Cardiac muscle cell (in vitro differentiated cells and primary cell): ENCODE measurements at regions not wholly inside any gene's neighbourhood (a gene's known extent, or its start where the extent isn't known, plus 50 kb on each side); places are given as distances from the start of the nearest gene placed in this dataset.
A peak's percentile ranks its signal among the peaks of the same experiment; 100 is the strongest.

ENCODE experiments used
- DNase-seq, 2 donors: peaks; one replicate each; pipeline versions ENCODE4 v3.0.0 to v3.0.0-alpha.2; 2010 to 2017; ENCODE audit warnings: low read depth in 1 of 2, low spot score in 1 of 2
- H3K27ac ChIP-seq: fragments of 200-600 bp; sonication (generic); 2 replicates; pipeline ENCODE4 v1.5.1; 2016
- H3K27me3 ChIP-seq: fragments of 200-600 bp; sonication (generic); 2 replicates; pipeline ENCODE4 v1.6.0; 2016; ENCODE audit warnings: control low read depth
- H3K36me3 ChIP-seq: fragments of 200-600 bp; sonication (generic); 2 replicates; pipeline ENCODE4 v1.5.1; 2016; ENCODE audit warnings: control low read depth
- H3K4me1 ChIP-seq: fragments of 200-600 bp; sonication (generic); 2 replicates; pipeline ENCODE4 v1.8.1; 2017; ENCODE audit warnings: low read depth, mild to moderate bottlenecking, mixed run types
- H3K4me3 ChIP-seq: fragments of 200-600 bp; sonication (generic); 2 replicates; pipeline ENCODE4 v1.5.1; 2016; ENCODE audit warnings: mild to moderate bottlenecking
- H3K9me3 ChIP-seq: fragments of 200-600 bp; sonication (generic); 2 replicates; pipeline ENCODE4 v1.5.1; 2017; ENCODE audit warnings: low read depth, mild to moderate bottlenecking, control low read depth
- TF ChIP-seq, protein P1 (sequence below): IDR thresholded peaks from 2 replicates; pipeline ENCODE4 v1.5.1; 2012; ENCODE audit warnings: low read depth, mild to moderate bottlenecking, low read length

DNA sequence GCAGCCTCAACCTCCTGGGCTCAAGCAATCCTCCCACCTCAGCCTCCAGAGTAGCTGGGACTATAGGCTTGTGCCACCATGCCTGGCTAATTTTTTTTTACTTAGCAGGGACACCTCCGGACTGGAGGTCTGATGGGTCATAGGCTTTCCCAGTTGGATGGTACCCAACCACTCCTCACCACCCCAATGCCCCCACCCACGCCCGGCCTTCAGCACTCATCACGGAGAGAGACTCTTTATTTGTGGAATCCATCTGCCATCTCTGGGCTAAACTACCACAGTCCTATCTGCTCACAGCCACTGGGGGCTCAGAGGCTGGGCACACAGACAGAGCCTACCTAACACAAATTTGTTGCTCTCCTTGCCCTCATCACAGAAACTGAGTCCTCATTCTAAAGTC is 58.3 kb upstream of the STXBP1 start:
- TF ChIP-seq, protein P1, sequence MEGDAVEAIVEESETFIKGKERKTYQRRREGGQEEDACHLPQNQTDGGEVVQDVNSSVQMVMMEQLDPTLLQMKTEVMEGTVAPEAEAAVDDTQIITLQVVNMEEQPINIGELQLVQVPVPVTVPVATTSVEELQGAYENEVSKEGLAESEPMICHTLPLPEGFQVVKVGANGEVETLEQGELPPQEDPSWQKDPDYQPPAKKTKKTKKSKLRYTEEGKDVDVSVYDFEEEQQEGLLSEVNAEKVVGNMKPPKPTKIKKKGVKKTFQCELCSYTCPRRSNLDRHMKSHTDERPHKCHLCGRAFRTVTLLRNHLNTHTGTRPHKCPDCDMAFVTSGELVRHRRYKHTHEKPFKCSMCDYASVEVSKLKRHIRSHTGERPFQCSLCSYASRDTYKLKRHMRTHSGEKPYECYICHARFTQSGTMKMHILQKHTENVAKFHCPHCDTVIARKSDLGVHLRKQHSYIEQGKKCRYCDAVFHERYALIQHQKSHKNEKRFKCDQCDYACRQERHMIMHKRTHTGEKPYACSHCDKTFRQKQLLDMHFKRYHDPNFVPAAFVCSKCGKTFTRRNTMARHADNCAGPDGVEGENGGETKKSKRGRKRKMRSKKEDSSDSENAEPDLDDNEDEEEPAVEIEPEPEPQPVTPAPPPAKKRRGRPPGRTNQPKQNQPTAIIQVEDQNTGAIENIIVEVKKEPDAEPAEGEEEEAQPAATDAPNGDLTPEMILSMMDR = no peak
- DNase-seq = no peak
- Histone ChIP-seq H3K27ac (no peak overlapping the region), H3K4me3 (no peak overlapping the region), H3K9me3 (no peaks in the 10 kb centered on the region), H3K36me3 (no peaks in the 10 kb centered on the region), H3K4me1 (peaks cover 30% of the 10 kb centered on the region), H3K27me3 (no peaks in the 10 kb centered on the region)

DNA sequence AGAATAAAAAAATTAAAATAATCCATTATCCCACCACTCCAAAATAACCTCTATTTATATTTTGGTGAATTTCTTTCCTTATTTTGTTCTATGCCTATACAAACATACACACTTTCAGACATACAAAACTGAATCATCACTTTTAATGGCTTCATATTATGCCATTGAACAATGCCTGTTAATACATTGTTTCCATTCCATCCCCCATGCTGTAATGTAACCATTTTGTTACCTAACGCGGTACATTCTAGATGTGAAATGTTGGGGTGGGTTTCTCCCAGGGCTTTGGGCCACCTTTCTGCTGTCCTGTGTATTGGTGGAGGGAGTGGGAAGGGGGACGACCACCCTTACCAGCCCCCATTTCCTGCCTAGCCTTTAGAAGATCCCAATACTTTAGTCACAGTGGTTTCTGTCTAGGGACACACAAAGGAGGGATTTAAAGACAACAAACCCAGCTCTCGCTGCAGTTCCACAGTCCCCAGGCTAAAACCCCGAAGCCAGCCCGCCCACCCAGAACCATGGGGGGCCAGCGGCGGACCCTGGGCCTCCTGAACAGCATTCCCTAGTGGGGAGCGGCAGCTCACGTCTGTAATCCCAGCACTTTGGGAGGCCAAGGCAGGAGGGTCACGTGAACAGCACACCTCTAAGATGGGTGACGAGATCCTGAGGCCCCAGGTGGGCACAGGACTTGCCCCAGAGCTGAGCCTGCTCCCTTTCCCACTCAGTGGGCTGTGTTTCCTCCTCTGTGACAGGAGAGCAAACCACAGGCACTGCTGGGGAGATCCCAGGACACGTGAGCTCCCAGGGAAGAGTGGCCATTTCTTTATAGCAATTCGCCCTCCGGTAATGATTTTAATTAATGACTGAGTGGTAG is 56.9 kb upstream of the STXBP1 start:
- Histone ChIP-seq H3K4me1 (peaks cover 35% of the 10 kb centered on the region), H3K36me3 (no peaks in the 10 kb centered on the region), H3K4me3 (no peak overlapping the region), H3K27me3 (no peaks in the 10 kb centered on the region), H3K9me3 (no peaks in the 10 kb centered on the region), H3K27ac (no peak overlapping the region)
- TF ChIP-seq, protein P1 = no peak
- DNase-seq = no peak

DNA sequence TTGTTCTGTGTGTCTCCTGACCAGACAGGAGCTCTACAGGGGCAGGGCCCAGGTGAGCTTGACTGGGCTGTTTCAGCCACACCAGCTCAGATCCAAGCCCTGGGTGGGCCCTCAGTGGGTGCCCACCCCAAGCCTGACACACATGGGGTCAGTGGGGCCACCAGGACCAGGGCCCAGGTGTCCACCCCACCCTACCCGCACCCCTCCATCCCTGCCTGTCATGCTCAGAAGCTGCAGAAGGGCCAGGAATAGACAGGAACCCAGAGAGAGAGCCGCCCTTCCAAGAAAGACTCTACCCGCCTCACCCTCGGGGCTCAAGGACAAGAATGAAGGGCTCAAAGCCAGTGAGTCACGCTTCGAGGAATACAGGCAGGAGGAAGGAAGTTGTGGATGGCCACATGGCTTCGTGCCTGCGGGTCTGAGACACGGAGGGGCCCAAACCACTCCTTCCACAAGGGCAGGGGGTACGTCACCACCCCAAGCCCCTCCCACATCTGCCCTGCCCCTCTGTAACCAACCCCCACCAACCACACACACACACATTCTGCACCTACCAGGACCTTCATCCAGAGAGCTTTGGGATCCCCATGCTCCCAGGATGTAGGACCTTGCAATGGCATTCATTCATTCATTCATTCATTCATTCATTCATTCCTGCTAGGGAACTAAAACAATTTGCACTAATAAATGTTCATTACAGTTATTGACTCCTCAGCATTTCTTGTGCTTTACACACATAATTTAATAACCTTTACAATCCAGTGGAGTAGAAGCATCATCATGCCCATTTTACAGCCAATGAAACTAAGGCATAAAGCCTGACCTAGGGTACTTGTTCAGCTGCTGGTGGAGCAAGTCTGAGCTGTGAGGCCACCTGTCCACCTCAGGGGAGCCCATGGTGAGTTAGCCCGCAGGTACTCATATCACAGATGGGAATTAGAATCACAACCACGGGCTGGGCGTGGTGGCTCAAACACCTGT is 55.9 kb upstream of the STXBP1 start:
- TF ChIP-seq, protein P1 = no peak
- Histone ChIP-seq H3K27me3 (no peaks in the 10 kb centered on the region), H3K4me3 (no peak overlapping the region), H3K27ac (peak overlapping the region; percentile 81), H3K4me1 (peaks cover 26% of the 10 kb centered on the region), H3K9me3 (no peaks in the 10 kb centered on the region), H3K36me3 (no peaks in the 10 kb centered on the region)
- DNase-seq = peak in 1 of 2 donors; percentile 95

DNA sequence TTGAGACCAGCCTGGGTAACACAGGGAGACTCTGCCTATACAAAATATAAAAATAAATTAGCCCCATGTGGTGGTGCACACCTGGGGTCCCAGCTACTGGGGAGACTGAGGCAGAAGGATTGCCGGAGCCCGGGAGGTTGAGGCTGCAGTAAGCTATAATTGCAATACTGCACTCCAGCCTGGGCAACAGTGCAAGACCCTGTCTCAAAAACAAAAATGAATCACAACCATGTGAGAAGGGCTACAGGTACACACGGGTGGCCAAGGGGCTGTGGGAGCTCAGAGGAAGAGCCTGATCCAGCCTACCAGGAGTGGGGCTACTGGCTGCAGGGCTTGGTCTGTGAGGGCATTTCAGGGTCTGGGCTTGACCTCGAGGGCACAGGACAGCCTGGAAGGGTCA is 55.2 kb upstream of the STXBP1 start:
- Histone ChIP-seq H3K27ac (peak overlapping the region; percentile 81), H3K36me3 (no peaks in the 10 kb centered on the region), H3K4me3 (no peak overlapping the region), H3K4me1 (peaks cover 26% of the 10 kb centered on the region), H3K27me3 (no peaks in the 10 kb centered on the region), H3K9me3 (no peaks in the 10 kb centered on the region)
- no peak for DNase-seq
- TF ChIP-seq, protein P1 = no peak

DNA sequence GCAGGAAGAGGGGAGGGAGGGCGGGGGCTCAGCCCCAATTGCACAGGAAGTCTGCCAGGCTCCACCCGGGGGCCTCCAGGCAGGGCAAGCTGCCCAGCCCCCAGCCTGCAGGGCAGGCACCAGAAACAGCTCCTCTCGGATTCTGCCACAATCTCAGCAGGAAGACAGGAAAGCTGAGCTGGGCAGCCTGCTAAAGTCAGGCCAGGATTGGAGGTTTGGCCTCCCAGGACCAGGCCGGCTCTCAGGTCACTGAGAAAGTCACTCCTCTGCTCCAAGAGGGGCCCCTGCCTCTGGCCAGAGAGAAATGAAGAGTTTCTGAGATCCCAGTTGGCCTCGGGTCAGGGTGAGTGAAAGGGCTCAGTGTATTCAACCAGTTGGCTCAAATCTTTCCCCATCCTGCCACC is 54.6 kb upstream of the STXBP1 start:
- DNase-seq = peak; percentile 58 to 75
- no peak overlapping the region for H3K4me3 ChIP-seq

More for the DNA sequence above, 54.6 kb upstream of the STXBP1 start:
- TF ChIP-seq, protein P1 = no peak
- Histone ChIP-seq H3K36me3 (no peaks in the 10 kb centered on the region), H3K9me3 (no peaks in the 10 kb centered on the region), H3K27ac (peak overlapping the region; percentile 81), H3K4me1 (peaks cover 26% of the 10 kb centered on the region), H3K27me3 (no peaks in the 10 kb centered on the region)
